Lung (tissue), 11 donors: ENCODE measurements at regions not wholly inside any gene's neighbourhood (a gene's known extent, or its start where the extent isn't known, plus 50 kb on each side); places are given as distances from the start of the nearest gene placed in this dataset.
"Not testable (repeated sequence)": the region's sequence is repeated elsewhere in the genome, so short reads cannot be mapped to it uniquely, and the experiment has no call there.

Experiments used
- ATAC-seq: fragments of 200-7000 bp; cut with Tn5 transposase; one replicate; pipeline ENCODE4 v1.9.1; 2020; ENCODE audit warnings: moderate number of reproducible peaks; ENCODE audit not compliant: insufficient read depth, low FRiP score
- DNase-seq, 3 donors: peaks; one replicate each; pipeline ENCODE4 v3.0.0-alpha.2; 2013 to 2017
- H3K27ac ChIP-seq, 2 donors: one replicate each; pipeline ENCODE4 v1.5.1; 2013; ENCODE audit warnings: mild to moderate bottlenecking in 2 of 2, moderate library complexity in 2 of 2, control low read depth in 1 of 2, inconsistent platforms in 1 of 2, low read depth in 1 of 2, low read length in 1 of 2
- H3K27me3 ChIP-seq, 3 donors: one replicate each; pipeline ENCODE4 v1.5.1; 2013; ENCODE audit warnings: low read length in 2 of 3; ENCODE audit not compliant: control insufficient read depth in 3 of 3, insufficient read depth in 3 of 3
- H3K36me3 ChIP-seq, 4 donors: one replicate each; pipeline ENCODE4 v1.5.1; 2013; ENCODE audit warnings: low read length in 4 of 4, mild to moderate bottlenecking in 1 of 4, moderate library complexity in 1 of 4; ENCODE audit not compliant: control insufficient read depth in 4 of 4, insufficient read depth in 4 of 4
- H3K4me1 ChIP-seq, 5 donors: one replicate each; pipeline ENCODE4 v1.5.1; 2013; ENCODE audit warnings: low read length in 5 of 5, mild to moderate bottlenecking in 2 of 5, moderate library complexity in 1 of 5; ENCODE audit not compliant: control insufficient read depth in 5 of 5, insufficient read depth in 5 of 5
- H3K4me3 ChIP-seq: one replicate; pipeline ENCODE4 v1.5.1; 2013; ENCODE audit warnings: mild to moderate bottlenecking, control low read depth, moderate library complexity
- H3K9ac ChIP-seq, 2 donors: one replicate each; pipeline ENCODE4 v1.5.1; 2013; ENCODE audit warnings: low read length in 2 of 2, control low read depth in 1 of 2; ENCODE audit not compliant: insufficient read depth in 1 of 2
- H3K9me3 ChIP-seq, 4 donors: one replicate each; pipeline ENCODE4 v1.5.1; 2013; ENCODE audit warnings: low read length in 3 of 4, mild to moderate bottlenecking in 1 of 4, moderate library complexity in 1 of 4; ENCODE audit not compliant: control insufficient read depth in 4 of 4, insufficient read depth in 3 of 4
- CTCF ChIP-seq: IDR thresholded peaks from 2 replicates; pipeline ENCODE4 v1.5.1; 2012; ENCODE audit warnings: mild to moderate bottlenecking; ENCODE audit errors: control extremely low read depth, extremely low read depth
- WGBS, 2 donors: extraction: QIAGEN DNeasy Blood & Tissue Kit; methylation state at CpG; one replicate each; pipeline ENCODE4 v1.1.7; 2013; 5-methylcytosine and 5-hydroxymethylcytosine counted together
- donor health status: control.
- donor health status: control.
- donor health status: Bipolar disorder and iron deficiency.
- donor health status: healthy.
- donor health status: DM: yes; HTN: yes; CAD: no.

DNA sequence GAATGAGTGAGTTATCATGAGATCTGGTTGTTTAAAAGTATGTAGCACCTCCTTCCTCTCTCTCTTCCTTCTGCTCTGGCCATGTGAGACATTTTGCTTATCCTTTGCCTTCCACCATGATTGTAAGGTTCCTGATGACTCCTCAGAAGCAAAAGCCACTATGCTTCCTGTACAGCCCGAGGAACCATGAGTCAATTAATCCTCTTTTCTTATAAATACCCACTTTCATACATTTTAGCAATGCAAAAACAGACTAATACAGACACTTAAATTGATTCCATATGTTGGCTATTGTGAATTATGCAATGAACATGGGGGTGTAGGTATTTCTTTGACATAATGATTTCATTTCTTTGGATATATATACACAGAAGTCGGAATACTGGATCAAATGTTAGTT lies 792.8 kb upstream of the EYS start:
- H3K27me3 ChIP-seq = no peaks in the 10 kb centered on the region
- no peak overlapping the region for H3K9ac ChIP-seq
- no peak for DNase-seq
- no peak overlapping the region for H3K27ac ChIP-seq
- H3K4me1 ChIP-seq = no peaks in the 10 kb centered on the region
- no peaks in the 10 kb centered on the region for H3K36me3 ChIP-seq
- no peak for TF ChIP-seq CTCF
- ATAC-seq = no peak
- H3K9me3 ChIP-seq = no peaks in the 10 kb centered on the region
- 83 to 92% methylated on average over 2 of the region's 2 CpGs for WGBS, 2 donors
- H3K4me3 ChIP-seq = no peak overlapping the region

DNA sequence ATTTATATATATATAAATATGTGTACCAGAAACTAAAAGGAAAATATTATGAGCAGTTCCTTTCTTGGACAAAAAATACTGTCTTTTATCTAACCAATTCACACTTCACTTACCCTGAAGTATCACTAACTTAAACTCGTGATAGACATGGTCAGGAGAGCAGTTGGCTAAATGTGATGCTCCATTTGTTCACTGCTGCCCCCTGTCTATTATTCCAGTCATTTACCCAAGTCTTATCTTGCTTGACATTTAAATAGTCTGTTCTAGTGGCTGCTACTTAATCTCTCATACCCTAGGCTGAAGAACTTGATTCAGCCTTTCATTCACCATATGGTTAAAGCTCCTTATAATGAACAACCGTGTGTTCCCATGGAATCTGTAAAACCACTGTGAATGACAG lies 789.6 kb upstream of the EYS start:
- H3K4me3 ChIP-seq = no peak overlapping the region
- H3K9me3 ChIP-seq = no peaks in the 10 kb centered on the region
- H3K4me1 ChIP-seq = no peaks in the 10 kb centered on the region
- TF ChIP-seq CTCF = no peak
- ATAC-seq (no peak), DNase-seq (peak in 1 of 3 donors; percentile 7)
- WGBS, 2 donors = 26 to 32% methylated on average over 2 of the region's 2 CpGs
- no peak overlapping the region for H3K9ac ChIP-seq
- no peaks in the 10 kb centered on the region for H3K27me3 ChIP-seq
- H3K27ac ChIP-seq = no peak overlapping the region
- no peaks in the 10 kb centered on the region for H3K36me3 ChIP-seq

DNA sequence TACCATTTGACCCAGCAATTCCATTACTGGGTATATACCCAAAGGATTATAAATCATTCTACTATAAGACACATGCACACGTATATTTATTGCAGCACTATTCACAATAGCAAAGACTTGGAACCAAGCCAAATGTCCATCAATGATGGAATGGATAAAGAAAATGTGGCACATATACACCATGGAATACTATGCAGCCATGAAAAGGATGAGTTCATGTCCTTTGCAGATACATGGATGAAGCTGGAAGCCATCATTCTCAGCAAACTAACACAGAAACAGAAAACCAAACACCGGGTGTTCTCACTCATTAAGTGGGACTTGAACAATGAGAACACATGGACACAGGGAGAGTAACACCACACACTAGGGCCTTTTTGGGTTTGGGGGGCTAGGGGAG lies 787.6 kb upstream of the EYS start:
- not testable (repeated sequence) for DNase-seq, H3K27ac ChIP-seq, H3K9ac ChIP-seq, H3K27me3 ChIP-seq, H3K4me1 ChIP-seq, H3K4me3 ChIP-seq, H3K9me3 ChIP-seq, H3K36me3 ChIP-seq, ATAC-seq
- 85 to 93% methylated on average over 2 of the region's 2 CpGs for WGBS, 2 donors

- ATAC-seq = no peak
- TF ChIP-seq CTCF = no peak
- WGBS, 2 donors = 77 to 79% methylated on average over 9 of the region's 9 CpGs
- Histone ChIP-seq H3K4me1 (no peaks in the 10 kb centered on the region), H3K9ac (no peak overlapping the region), H3K9me3 (peaks cover 0 to 6% (median 0%) of the 10 kb centered on the region in 4 donors), H3K36me3 (no peaks in the 10 kb centered on the region), H3K27me3 (no peaks in the 10 kb centered on the region), H3K27ac (no peak overlapping the region), H3K4me3 (no peak overlapping the region)
- DNase-seq = no peak
Observed at GRCh38 chr6:66489269-66489987, 782.4 kb upstream of the EYS start.
